ENCODE measurements at regions not wholly inside any gene's neighbourhood (a gene's known extent, or its start where the extent isn't known, plus 50 kb on each side); places are given as distances from the start of the nearest gene placed in this dataset.

DNA sequence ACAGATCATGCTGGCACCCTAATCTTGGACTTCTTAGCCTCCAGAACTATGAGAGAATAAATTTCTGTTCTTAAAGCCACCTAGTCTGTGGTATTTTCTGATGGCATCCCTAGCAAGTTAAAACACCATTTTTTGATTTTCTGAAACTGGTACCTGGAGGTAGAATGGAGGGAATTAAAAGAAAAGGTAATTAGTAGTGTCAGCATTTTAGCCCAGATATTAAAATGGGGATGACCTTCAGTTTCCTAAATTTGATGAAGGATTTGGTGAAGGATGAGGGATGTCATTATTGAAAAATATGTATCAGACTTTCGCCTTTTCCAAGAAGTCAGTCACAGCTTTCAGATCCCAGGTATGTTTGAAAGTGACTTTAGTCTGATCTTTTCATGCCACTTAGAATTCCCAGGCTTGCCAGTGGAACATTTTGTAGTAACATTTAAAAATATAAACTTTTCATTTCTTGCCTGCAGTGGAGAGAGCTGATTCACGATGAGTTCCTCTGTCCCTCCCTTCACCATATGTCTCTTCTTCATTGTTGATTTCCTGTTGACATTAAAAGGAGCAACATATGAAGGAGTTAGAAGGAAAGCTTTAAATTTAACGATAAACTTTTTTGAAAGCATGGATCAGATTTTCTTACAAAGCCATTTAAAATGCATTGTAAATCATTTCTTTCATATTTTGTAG lies 169.4 kb downstream of the SLIT2 start:
- TF ChIP-seq, protein P1, sequence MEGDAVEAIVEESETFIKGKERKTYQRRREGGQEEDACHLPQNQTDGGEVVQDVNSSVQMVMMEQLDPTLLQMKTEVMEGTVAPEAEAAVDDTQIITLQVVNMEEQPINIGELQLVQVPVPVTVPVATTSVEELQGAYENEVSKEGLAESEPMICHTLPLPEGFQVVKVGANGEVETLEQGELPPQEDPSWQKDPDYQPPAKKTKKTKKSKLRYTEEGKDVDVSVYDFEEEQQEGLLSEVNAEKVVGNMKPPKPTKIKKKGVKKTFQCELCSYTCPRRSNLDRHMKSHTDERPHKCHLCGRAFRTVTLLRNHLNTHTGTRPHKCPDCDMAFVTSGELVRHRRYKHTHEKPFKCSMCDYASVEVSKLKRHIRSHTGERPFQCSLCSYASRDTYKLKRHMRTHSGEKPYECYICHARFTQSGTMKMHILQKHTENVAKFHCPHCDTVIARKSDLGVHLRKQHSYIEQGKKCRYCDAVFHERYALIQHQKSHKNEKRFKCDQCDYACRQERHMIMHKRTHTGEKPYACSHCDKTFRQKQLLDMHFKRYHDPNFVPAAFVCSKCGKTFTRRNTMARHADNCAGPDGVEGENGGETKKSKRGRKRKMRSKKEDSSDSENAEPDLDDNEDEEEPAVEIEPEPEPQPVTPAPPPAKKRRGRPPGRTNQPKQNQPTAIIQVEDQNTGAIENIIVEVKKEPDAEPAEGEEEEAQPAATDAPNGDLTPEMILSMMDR (conservative IDR thresholded peaks at IDR 0.05), result no peak
- H3K27ac ChIP-seq, result no peak overlapping the region

DNA sequence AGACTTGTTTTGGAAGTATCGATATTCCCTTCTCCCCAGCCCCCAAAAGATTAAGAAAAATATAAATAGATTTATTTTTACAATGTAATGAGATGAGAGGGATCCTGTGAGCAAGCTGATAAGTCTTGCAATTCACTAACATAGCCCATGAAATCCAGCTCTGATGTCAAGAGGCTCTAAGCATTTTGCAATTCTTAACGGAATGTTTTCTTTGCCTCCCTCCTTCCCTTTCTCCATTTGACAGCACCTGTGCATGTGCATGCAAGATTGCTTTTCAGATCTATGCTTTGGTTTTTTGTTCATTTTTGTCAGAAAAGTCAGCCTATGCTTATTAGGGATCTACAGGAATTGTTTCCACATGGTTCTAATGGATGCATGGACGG lies 169.9 kb downstream of the SLIT2 start:
- H3K27ac ChIP-seq, result no peak overlapping the region
- TF ChIP-seq, protein P1 (conservative IDR thresholded peaks at IDR 0.05), result no peak

DNA sequence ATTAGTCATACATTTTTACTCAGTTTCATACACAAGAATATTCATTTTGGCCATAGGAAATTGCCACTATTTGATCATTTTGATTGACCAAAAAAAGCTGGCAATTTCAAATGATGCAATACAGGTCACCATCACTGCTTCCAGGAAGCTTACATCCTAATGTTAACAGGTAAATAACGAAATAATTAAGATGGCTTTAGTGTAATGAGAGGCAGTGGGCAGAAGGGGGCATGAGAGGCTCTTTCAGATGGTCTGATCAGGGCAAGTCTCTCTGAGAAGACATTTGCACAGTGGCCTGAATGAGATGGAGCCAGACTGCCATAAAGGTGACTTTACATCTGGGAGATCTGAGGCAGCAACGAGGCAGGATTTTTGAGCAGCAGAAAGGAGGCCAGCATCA lies 170.7 kb downstream of the SLIT2 start:
- TF ChIP-seq, protein P1 (conservative IDR thresholded peaks at IDR 0.05), result peak; percentile 86

DNA sequence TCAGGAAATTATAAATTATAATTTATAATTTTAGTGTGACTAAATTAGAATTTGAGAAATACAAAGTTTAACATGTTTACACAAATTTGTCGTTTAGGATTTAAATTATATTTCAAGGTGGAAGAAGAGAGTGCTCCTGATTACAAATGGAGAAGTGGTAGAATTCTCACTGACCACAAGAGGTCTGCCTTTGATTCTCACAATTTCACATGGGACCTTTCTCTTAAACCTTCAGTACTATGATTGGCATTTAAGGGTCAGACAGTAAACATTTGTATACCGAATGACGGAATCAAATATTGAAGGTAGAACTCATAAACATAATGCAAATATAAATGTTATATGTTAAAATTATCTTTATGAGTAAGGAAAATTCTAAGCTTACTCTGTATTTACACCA lies 171.7 kb downstream of the SLIT2 start:
- TF ChIP-seq, protein P1 (conservative IDR thresholded peaks at IDR 0.05), result peak; percentile 49; the same call in 1 of the 2 replicates

More for the DNA sequence above, 170.7 kb downstream of the SLIT2 start:
- no peak overlapping the region for H3K27ac ChIP-seq

DNA sequence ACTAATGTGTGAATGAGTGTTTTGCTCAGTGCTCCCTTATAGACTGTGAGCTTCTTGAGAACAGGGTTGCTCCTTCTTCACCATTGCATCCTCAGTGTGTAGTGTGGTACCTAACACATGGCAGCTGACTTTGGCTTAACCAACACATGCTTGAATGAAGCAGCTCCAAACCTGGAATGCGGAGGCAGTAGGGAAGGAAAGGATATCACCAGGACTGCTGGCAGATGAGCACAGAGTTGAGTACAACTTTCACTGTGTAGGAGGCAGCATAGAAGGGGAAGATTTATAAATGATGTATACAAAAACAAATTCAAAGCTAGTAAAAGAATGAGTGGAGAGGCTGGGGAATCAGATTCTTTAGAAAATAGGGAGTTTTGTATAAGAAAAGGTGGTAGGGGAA lies 174.3 kb downstream of the SLIT2 start:
- no peak overlapping the region for H3K27ac ChIP-seq
- TF ChIP-seq, protein P1 (conservative IDR thresholded peaks at IDR 0.05), result no peak

More for the DNA sequence above, 171.7 kb downstream of the SLIT2 start:
- H3K27ac ChIP-seq, result no peak overlapping the region

DNA sequence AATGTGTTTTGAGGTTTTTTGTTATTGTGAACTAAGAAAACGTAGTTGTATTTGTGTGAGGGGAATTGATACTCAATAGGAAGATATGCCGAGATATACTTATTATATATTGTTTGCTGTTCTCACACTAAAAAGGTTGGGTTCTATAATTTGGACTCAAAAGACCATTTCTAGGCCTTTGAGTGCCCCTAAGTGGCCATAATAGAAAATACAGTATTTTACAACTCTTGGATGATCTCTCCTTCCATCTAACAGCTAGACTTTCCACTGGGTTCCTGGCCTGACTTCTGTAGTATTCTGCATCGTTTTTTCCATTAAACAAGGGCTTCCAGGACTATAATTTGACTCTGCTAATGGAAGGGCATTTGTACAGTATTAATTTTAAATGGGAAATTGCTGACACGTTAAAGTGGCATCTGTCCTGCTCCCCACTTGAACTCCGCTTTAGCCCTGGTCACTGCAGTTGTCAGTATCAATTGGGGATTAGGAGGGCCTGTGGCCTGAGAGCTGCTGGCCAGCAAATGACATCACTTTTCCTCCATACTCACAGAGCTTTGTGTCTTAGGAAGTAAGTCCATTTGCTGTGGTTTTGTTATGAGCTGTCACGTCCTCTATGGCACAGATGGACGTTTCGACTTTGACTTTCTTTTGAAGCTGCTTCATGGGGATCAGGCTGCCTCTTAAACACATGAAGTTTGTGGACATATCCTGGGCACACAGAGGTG lies 176.9 kb downstream of the SLIT2 start:
- H3K27ac ChIP-seq, result no peak overlapping the region
- TF ChIP-seq, protein P1 (conservative IDR thresholded peaks at IDR 0.05), result no peak

DNA sequence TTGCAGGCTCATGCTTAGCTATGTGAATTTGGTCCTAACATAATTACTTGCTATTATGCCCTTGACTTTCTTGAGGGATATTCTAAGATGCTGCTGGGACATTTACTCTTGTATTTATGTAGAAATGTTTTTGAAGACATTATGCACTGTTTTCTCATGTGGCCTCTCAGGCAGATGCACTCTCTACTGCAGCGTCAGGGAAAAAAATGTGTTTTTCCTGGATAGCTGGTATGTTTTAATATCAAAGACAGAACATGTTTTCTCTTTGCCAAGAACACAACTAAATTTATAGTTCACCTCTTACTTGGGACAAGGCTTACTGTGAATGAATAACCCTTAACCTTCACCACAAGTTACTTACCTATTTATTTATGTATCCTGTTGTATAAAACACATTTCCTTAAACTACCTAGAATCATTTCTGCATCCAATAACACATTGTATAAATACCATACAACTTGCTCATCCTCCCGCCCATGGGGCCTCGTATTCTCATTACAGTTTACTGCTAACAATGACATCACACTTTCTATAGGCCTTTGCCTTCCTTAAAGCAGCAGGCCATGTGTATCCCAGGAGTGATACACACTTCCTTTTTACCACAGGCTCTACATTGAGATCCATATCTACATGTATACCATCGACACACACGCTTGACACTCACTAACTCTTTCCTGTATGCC lies 178.7 kb downstream of the SLIT2 start:
- TF ChIP-seq, protein P1 (conservative IDR thresholded peaks at IDR 0.05), result no peak
- no peak overlapping the region for H3K27ac ChIP-seq

Data from VCaP (cell line).